Activated CD4-positive, alpha-beta T cell treated with anti-CD3 and anti-CD28 coated beads, Interleukin-2, Interleukin-6, amounts not matched to agents 100 ng/mL and 50 ng/mL, durations not matched to agents 16 hours and 8 hours (primary cell): ENCODE measurements at regions not wholly inside any gene's neighbourhood (a gene's known extent, or its start where the extent isn't known, plus 50 kb on each side); places are given as distances from the start of the nearest gene placed in this dataset.

Source experiments
- DNase-seq: peaks from one replicate; pipeline ENCODE4 v3.0.0-alpha.2; 2020

DNA sequence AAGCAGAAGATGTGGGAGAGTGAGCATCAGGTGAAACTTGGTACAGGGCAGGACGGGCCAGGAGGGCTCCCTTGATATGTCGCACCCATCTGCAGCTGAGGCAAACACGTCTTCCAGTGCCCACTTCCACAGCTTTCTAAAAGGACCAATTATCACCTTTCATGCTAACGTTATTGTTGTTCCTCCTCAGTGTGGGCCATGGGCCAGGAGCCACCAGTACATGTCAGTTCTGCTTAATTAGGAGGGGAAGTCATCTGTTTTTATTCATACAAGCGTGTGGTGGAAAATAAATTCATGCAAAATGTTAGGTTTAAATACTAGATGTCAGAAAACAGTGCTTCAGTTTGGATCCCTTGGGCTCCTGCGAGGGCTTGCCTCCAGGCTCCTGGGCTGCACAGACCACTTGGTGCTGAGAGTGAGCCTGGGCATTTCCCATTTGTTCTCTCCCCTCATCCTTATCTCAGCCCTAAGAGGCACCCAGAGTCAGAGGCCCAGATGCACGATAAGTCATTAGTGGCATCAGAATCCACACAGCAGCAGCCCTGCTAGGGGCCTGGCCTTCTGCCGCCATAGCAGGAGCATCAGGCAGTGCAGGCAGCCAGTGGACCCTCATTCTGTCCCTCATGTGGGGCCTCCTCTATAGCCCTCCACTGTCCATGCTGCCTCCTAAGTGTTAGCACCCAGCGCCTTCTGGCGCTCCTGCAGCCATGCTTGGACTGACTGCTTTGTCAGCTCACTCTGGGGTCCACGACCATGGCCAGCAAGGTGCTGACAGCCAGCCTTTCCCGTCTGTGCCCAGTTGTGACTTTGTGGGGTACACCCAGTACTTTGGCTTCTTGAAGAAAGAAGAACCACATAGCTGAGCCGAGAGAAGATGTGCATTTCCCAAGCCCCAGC lies 539.8 kb upstream of the RAB6C start:
- no peak for DNase-seq

DNA sequence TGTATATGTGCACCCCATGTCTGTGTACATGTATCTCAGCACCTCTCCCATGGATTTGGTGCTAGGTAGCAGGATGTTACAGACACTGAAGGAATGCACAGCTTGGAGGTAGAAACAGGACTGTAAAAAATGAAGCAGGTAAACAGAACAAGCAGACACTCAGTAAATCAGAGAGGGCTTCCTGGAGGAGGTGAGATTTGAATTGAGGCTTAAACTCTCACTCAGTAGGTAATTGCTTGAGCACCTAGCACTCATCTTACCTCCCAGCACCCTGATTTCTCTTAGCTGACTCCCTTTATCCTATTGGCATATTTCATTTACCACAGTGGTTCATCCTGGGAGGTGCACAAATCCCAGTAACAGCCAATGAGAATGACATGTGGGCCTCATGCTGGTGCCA lies 537.9 kb upstream of the RAB6C start:
- DNase-seq: no peak

DNA sequence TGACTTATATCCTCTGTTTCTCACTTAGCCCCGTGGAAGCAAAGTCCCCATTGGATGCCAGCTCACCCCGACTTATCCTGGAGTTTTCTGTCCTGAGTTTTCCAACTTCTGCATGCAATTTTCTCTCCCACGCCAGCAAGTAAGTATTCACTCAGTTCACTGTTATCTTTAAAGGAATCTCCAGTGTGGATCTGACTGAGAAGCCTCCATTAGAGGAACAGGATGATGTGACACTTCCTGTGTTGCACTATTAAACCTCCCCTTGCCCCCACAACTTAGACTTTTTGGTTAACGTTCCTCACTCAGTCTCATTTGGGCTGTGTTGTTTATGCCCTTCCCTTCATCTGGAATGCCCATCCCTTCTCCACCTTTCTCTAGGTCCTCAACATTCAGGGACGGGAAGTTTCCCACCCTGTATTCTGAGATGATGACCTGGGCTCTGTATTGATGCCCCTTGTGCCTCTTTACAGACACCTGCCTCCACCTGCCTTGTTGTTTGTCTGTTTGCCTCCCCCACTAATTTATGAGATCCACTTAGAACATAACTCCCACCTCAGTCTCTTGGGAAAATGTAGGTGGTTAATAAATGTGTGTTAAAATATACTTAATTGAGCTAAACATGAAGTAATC lies 536.1 kb upstream of the RAB6C start:
- DNase-seq: no peak

DNA sequence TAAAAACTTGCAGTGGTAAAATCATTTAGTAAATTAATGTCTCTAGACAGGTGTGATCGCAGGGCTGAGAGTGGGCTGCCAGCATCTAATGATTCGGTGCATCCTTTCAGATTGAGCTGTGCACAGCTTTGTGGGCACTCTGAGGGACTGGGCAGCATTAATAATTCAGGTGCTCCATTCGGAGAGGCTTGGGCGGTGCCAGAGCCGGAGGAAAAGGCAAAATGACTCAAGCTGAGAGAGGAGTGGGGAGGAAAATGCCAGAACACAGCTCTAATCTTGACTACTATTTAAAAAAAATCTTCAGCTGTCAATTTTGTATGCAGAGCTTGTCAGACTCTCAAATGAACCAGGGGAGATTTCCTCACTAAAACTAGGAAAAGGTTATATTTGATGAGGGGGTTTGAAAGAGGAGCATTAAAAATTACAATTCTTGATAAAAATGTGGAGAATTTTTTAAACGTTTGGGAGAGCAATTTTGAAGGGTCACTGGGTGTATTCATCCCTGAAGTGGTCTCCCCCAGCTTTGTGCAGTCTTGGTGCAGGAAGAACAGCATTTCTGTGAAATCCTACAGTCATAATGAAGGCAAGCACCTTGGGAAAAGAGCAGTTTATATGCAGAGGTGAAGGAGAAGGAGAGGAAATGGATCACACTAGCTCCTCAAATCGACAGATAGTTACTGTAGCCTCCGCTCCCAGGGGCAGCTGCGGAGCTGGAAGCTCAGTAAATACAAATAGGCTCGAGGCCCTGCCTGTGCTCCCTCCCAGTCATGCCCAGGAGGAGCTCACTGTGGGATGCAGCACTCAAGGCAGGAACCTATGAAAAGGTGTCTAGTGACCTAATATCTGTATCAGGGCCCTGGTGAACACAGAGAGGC lies 535.4 kb upstream of the RAB6C start:
- DNase-seq: no peak

DNA sequence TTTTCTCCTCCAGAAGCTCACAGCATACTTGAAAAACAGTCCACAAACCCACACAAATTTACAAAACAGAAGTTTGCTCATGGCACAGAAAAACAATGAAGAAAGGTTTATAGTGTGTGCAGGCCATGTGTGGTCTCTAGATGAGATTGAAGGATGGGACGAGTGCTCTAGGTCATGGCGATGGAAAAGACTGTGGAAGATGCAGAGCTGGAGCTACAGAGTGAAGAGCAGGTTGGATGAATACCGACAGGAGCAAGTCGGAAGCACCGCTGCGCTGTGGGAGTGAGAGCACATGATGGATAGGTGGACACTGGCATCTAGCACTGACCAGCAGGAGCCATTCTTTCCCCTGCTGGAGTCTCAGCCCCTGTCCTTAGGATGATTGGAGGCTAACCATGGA lies 534.7 kb upstream of the RAB6C start:
- no peak for DNase-seq

DNA sequence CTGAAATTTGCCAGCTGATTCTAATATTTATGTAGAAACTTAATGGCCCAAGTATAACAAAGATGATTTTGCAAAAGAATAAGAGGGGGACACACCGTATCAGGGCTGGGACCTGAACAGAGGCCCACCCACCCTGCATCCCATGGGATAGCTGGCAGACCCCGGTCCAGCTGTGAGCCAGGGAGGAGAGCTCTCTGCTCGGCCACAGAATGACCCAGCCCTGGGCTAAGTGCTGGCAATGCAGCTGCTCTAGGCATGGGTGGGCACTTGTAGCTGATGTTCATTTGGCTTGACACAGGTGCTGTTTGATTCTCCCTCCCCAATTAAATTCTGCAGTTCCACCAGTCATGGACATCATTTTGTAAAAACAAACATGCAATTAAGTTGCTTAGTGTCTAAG lies 522.8 kb upstream of the RAB6C start:
- no peak for DNase-seq

DNA sequence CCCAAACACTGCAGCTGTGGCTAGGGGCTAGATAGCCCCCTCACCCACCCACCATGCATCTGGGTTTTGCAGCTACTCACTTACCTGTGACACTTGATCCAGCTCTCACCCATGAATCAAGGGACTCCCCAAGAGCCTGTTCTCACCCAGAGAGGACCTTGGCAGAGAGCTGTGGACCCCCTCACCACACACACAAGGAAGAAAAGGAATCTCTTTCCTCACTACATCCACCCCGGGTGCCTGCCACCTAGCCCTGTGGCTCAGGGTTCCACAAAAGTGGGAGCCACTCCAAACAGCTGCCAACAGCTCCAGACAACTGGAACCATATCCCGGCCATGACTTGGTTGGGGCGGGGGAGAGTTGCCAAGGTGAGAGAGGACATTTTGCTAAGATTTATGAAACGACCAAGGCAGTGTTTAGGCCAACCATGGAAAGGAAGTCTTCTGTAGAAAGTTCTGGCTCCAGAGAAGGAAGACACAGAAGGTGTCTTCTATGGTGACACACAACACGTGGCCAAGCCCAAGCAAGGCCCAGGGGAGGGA lies 522.1 kb upstream of the RAB6C start:
- no peak for DNase-seq

DNA sequence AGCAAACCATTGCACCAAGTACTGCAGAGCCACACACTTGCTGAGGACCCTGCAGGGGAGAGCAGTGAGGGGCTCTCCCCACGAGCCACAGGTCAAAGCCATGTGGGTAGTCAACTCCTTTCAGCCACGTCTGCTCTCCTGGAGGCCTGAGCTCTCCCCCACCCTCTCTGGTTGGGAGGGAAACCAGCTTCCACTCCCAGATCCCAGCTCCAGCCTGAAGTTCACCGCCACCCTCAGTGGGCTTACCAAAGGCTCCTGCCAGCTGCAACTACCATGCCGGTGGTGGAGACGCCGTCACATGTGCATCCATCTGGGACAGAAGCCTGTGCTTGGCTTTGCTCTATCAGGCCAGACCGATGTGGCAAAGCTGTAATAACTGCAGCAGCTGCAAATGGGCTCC lies 521.5 kb upstream of the RAB6C start:
- no peak for DNase-seq

DNA sequence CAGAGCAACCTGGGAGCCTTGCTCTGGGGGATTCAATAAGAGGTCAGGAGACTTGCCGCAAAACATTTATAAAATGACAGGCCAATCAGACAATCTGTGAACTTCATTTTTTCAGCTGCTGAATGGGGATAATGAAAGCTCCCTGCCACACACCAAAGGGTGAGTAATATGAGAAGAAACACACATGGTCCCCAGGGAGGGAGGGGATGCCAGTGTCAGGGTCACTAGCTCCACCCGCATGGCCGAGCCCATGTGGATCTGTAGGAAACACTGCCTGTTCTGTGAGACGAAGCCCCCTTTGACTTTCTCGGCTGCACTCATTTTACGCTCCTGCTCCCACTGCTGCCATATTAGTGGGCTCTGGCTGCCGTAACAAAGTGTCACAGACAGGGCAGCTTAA lies 521.0 kb upstream of the RAB6C start:
- DNase-seq: no peak

DNA sequence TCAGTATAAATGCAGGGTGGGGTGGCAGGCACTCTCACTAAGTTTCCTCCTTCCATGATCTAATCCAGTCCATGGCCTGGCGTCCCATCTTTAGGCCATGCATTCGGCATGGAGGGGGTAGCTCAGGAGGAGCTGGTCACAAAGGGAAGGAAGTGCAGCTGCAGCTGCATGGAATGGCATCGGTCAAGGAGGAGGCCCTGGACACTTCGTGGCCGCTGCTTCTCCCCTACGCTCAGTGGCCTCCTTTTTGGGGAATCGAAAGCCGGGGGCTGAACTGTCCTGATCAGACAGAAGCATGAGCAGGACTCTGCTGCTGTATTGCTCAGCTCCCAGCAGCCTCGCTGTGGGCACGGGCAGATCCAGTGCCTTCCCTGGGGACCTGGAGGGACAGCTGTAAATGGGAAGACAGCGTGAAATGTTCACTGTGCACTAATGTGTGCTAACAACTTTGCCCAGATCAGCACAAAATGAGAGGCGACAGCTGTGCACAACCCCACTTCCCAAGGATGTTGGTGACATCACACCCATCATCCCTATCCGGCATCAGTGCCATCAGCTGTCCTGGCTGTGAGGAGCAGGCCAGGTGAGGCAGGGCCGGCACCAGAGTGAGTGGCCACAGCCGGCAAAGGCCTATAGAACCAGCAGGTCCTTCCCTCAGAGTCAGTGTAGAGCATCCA lies 520.1 kb upstream of the RAB6C start:
- DNase-seq: no peak

DNA sequence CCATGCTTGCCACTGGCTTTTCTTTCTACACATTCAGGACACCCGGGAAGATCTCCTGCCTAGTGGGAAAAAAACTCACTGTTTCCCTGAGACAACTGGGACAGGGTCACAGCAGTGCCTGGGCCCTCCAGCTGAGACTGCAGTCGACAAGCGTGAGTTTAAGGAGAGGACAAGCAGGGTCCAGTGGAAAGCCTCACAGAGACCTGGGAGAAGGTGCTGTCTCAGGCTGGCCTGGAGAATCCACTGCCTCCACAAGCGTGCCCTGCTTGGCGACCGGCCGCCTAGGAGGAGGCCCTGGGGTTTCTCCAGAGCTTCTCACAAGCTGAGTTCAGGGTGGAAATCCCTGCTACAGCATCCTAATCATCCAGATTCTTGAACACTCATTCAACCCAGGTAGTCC lies 519.6 kb upstream of the RAB6C start:
- DNase-seq: no peak

DNA sequence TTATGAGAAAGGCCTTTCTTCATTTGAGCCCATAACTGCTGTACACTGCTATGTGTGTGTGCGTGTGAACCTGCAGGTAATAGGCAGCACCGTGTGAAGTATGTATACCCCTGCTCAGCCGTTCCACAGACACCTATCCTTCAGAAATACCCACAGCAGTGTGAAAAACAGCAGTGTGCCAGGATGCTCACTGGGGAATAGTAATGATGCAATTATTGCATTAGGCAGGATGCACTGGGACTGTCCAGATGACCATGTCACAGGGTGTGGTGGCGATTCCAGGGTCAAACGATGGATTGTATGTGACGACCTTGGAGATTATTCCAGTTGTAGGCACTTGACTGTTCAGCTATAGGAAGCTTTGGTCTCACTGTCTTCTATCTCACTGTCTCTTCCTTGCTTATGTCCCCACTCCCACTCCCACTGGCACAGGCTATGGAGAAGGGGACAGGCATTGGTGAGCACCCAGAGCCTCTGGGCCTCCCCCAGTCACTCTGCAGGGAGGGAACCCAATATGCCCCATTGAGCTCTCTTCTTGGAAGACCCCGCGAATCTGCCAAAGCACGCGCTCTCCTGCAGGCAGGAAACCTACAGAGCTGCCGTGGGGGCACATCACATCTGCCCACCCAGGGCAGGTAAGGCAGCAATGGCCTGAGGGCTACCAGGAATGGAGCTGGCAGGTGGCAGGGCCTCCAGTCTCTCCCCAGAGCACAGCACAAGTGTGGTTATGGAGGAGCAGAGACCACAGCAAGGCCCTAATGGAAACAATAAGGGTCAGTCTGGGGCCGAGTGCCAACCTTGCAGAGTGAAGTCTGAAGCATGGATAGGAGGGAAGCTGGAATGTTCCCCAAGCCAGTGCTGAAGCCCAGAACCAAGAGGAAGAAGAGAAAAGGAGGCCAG lies 518.9 kb upstream of the RAB6C start:
- DNase-seq: no peak

DNA sequence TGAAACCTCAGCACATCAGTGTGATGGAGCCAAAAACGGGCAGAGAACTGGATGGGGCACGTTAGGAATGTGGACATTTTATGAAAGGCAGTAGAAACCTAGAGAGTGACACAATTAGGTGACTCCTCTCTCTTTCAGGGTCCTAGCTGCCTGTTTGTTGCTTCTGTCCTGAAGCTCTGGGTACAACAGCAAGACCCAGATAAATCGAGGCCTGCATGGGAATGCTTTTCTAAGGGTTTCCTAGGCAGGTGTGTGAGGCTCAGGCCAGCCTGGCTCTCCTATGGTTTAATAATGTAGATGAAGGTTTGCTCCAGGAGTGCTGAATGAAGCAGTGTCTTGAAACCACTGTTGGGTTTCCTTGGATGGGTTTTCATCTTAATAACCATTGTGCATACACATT lies 517.1 kb upstream of the RAB6C start:
- DNase-seq: no peak

DNA sequence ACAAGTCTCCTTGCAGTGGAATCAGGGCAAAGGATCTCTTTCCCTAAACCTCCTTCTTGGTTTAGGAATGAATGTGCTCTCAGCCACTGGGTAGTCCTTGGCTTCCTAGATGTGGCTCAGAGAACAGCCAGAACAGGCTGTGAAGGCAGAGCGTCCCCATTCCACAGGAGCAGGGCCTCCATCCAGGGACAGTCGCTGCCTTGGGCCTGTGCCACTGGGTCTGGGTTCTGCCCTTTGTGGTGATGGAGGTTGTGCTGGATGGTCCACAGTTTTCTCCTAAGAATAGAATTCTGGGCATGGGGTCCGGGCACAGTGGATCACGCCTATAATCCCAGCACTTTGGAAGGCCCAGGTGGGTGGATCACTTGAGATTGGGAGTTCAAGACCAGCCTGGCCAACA lies 516.5 kb upstream of the RAB6C start:
- no peak for DNase-seq

DNA sequence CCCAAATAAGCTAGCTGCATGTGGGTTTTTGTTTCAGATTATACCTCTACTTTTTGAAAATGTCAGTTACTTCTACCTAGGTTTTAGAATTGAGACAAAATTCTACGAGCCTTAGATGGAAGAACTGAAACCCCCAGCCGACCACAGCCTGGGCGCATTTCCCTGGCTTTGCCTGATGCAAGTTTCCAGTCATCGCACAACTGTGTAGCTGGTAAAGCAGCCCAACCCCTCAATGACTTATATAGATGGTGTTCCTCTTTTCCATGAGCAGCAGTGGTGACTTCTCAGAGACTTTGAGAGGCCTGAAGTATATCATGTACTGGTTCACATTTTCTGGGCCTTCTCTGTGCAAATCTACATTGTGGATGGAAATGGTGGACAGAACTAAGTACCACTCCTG lies 515.4 kb upstream of the RAB6C start:
- no peak for DNase-seq

DNA sequence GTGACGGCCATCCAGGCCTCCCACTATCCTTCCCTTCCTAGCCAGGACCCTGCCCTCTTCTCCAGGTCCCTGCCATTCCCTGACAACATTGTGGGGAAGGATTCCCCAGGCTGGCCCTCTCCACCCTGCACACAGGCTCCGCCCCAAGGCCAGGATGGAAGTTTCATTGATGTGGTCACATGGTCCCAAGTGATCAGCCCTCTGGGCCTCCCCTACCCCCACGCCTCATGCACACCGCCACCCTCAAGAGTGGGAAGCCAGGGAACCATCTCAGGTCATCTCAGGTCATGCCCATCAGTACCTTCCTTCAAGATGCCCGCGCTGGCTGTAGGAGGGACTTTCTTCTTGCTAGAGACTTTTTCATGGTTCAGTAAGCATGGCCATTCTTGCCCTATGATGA lies 514.8 kb upstream of the RAB6C start:
- no peak for DNase-seq

DNA sequence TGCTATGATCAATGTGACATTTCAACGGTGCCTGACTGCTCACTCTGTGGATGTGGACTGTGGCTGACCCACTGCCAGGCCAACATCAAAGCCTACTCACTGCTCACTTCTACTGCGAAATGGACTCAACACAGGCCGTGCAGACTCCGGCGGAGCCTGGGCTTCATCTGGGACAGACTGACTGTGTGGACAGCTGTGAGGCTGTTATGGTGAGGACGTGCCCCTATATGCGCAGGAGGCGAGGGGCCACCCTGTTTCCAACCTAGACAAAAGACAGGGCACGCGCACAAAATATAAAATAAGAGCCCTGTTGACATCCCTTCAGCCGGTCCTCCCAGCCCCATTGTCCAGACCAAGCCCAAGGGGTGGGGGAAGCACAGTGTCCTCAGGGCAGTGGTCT lies 514.4 kb upstream of the RAB6C start:
- DNase-seq: no peak

DNA sequence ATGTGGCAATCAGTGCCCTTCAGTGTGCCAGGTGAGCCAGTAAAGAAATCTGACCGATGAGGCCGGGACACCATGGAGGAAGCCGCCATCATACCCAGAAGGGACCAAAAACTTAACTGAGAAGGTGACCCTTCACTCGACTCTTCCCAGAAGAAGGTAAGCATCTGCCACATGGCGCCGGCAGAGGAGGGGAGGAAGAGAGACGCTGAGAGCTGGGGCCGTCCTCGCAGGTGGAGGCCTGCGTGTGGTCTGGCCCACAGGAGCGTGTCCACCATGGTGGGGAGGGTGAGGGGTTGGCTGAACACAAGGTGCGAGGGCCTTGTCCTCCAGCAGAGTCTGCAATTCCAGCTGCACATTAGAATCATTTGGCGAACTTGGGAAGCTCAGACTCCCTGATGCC lies 513.1 kb upstream of the RAB6C start:
- DNase-seq: no peak

DNA sequence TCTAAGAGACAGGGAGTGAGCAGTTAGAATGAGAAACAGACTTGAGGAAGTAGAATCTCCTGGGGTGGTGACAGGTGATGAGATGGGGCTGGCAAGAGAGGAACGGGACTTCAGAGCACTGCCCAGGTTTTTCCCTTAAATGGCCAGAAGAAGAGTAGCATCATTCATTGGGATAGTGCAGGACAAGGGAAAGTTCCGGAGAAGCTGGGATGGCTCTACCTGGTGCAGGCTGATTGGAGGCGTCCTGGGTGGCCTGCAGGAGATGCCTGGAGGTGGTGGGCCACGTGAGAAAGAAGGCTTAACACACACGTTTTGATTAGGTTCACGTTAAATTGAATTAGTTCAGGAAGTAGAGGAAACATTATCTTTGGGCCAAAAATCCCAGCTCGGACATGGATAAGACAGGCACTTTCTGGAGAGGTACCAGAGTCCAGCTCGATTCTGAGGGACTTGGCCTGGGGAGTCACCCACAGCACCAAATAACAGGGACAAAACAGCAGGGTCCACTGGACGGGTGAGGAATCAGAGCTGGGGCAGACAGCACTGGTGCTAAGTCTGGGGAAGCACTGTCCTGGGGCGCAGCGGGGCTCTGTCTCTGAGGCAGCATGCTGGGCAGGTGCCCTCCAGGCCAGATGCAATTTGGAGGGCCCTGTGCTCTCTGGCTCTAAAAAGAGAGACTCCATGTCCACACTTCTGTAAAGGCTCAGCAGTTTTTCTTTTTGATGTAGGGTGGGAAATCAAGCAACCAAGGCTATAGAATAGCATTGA lies 512.3 kb upstream of the RAB6C start:
- no peak for DNase-seq

DNA sequence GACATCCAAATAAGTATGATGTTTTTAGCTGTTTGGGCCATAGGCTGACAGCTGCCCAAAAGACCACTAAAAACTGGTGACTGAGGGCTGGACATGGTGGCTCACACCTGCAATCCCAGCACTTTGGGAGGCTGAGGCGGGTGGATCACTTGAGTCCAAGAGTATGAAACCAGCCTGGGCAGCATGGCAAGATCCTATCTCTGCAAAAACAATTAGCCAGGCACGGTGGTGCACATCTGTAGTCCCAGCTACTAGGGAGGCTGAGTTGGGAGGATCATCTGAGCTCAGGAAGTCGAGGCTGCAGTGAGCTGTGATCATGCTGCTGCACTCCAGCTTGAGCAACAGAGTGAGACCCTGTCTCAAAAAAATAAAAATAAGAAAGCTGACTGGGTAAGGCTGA lies 511.5 kb upstream of the RAB6C start:
- no peak for DNase-seq

DNA sequence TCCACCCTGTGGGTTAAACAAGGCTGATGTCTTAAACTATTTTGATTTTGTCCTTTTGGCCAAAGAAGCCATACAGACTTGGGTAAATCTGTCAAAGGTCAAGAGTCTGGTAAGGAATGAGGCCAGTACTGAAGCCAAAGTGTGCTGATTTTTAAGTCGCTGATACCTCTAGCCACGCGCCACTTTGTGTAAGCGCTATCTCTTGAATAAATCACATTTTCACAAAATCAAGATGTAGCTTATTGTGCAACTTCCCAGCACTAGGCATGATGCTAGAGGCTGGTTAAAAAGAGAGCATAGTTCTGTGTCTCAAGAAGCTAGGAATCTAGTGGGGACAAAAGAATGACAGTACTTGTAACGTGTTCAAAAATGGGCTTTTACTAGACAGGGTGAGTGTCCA lies 510.6 kb upstream of the RAB6C start:
- DNase-seq: no peak
